GM12878 (cell line): ENCODE measurements at regions not wholly inside any gene's neighbourhood (a gene's known extent, or its start where the extent isn't known, plus 50 kb on each side); places are given as distances from the start of the nearest gene placed in this dataset.

ENCODE experiments used
- ATAC-seq: fragments of 200-7000 bp; cut with Tn5 transposase; 3 replicates; pipeline ENCODE4 v1.9.1; 2020; ENCODE audit warnings: mild to moderate bottlenecking, moderate library complexity
- BruUV-seq: library from RNA; stranded (reverse); fragments of 400-500 nt; replicated peaks from 2 replicates; lab custom pipeline; 2021; lab: Mats Ljungman, UMichigan
- CTCF ChIA-PET: fragments of 300-600 bp; sonication (Branson Sonifier 250); formaldehyde crosslinking; extraction: SDS; loops from one replicate; lab custom pipeline; 2021; ENCODE audit warnings: inconsistent platforms; lab: Yijun Ruan, JAX
- POLR2A ChIA-PET: fragments of 350-600 bp; formaldehyde crosslinking; extraction: SDS; loops from one replicate; lab custom pipeline; 2021; ENCODE audit warnings: inconsistent platforms; lab: Charles Lee
- RAD21 ChIA-PET: fragments of 300-600 bp; sonication (Branson Sonifier 250); formaldehyde crosslinking; loops from one replicate; lab custom pipeline; 2023; ENCODE audit warnings: antibody characterized with exemption; ENCODE audit not compliant: unreplicated experiment; lab: Charles Lee
- SMC1A ChIA-PET: fragments of 300-600 bp; sonication (Branson Sonifier 250); formaldehyde crosslinking; loops from one replicate; lab custom pipeline; 2023; ENCODE audit not compliant: unreplicated experiment, uncharacterized antibody; lab: Charles Lee
- DNase-seq: peaks from one replicate; pipeline ENCODE4 v3.0.0-alpha.2; 2011; ENCODE audit warnings: low read depth, low spot score
- FAIRE-seq: peaks from 3 replicates; lab custom pipeline; 2011; peaks lifted over from hg19 to GRCh38; lab: Jason Lieb, UNC
- H2AFZ ChIP-seq: 2 replicates; pipeline ENCODE4 v1.6.0; 2011; ENCODE audit warnings: low read depth, low read length, control low read depth; ENCODE audit not compliant: control insufficient read depth
- H3K27ac ChIP-seq: 2 replicates; pipeline ENCODE4 v1.5.1; 2011; ENCODE audit warnings: control low read depth; ENCODE audit not compliant: control insufficient read depth, insufficient read depth
- H3K27me3 ChIP-seq, 2 experiments: replicated peaks in 1 of 2; 2 replicates each; pipeline versions ENCODE4 v1.6.0 to v1.6.1; 2011; ENCODE audit warnings: low read length in 1 of 2; ENCODE audit not compliant: control insufficient read depth in 2 of 2, insufficient read depth in 2 of 2
- H3K36me3 ChIP-seq, 2 experiments: 2 replicates each; pipeline ENCODE4 v1.5.1; 2011; ENCODE audit warnings: low read length in 1 of 2; ENCODE audit not compliant: control insufficient read depth in 2 of 2, insufficient read depth in 2 of 2
- H3K4me1 ChIP-seq: 2 replicates; pipeline ENCODE4 v1.6.1; 2011; ENCODE audit warnings: mild to moderate bottlenecking, low read length, moderate library complexity, mixed read lengths; ENCODE audit not compliant: control insufficient read depth, insufficient read depth
- H3K4me2 ChIP-seq: 2 replicates; pipeline ENCODE4 v1.6.0; 2011; ENCODE audit warnings: control low read depth; ENCODE audit not compliant: control insufficient read depth, insufficient read depth
- H3K4me3 ChIP-seq: fragments of 200-600 bp; sonication (generic); 2 replicates; pipeline ENCODE4 v1.5.1; 2016
- H3K79me2 ChIP-seq: 2 replicates; pipeline ENCODE4 v1.6.0; 2011; ENCODE audit warnings: low read length; ENCODE audit not compliant: control insufficient read depth, insufficient read depth
- H3K9ac ChIP-seq: 2 replicates; pipeline ENCODE4 v1.8.0; 2011; ENCODE audit warnings: low read length, control low read depth, mixed read lengths; ENCODE audit not compliant: control insufficient read depth, insufficient read depth
- H3K9me3 ChIP-seq: replicated peaks from 3 replicates; pipeline ENCODE4 v1.5.1; 2011; ENCODE audit warnings: mild to moderate bottlenecking, low read length; ENCODE audit not compliant: control insufficient read depth, insufficient read depth
- H4K20me1 ChIP-seq: 2 replicates; pipeline ENCODE4 v1.6.0; 2011; ENCODE audit not compliant: control insufficient read depth, insufficient read depth
- ASH2L ChIP-seq: fragments of 300-600, 200-600 bp; sonication (generic); IDR thresholded peaks from 2 replicates; pipeline ENCODE4 v1.6.1; 2017; ENCODE audit warnings: low read depth, mild to moderate bottlenecking, borderline replicate concordance
- BCL11A ChIP-seq: IDR thresholded peaks from 2 replicates; pipeline ENCODE4 v1.6.1; 2011; ENCODE audit warnings: low read depth, low read length
- CHD2 ChIP-seq: IDR thresholded peaks from 2 replicates; pipeline ENCODE4 v1.6.1; 2011; ENCODE audit warnings: low read depth, low read length, improper control_type of control experiment, borderline replicate concordance
- DPF2 ChIP-seq: fragments of 450-650 bp; IDR thresholded peaks from 2 replicates; pipeline ENCODE4 v1.6.1; 2017; ENCODE audit warnings: mild to moderate bottlenecking
- FOXM1 ChIP-seq: IDR thresholded peaks from 2 replicates; pipeline ENCODE4 v1.6.1; 2012; ENCODE audit warnings: low read depth, mild to moderate bottlenecking, inconsistent platforms, low read length, moderate library complexity
- KLF5 ChIP-seq: fragments of 450-650 bp; IDR thresholded peaks from 2 replicates; pipeline ENCODE4 v1.6.1; 2014; ENCODE audit warnings: mild to moderate bottlenecking; ENCODE audit not compliant: partially characterized antibody
- LARP7 ChIP-seq: fragments of 450-650 bp; IDR thresholded peaks from 2 replicates; pipeline ENCODE4 v1.6.1; 2017; ENCODE audit warnings: mild to moderate bottlenecking
- MAX ChIP-seq: IDR thresholded peaks from 2 replicates; pipeline ENCODE4 v1.6.1; 2012; ENCODE audit warnings: low read depth, low read length, improper control_type of control experiment
- MTA2 ChIP-seq: fragments of 450-650 bp; IDR thresholded peaks from 2 replicates; pipeline ENCODE4 v1.6.1; 2016; ENCODE audit warnings: low read depth, mild to moderate bottlenecking, moderate library complexity
- NBN ChIP-seq: fragments of 450-650 bp; IDR thresholded peaks from 2 replicates; pipeline ENCODE4 v1.6.1; 2016
- RBBP5 ChIP-seq: fragments of 200-600 bp; sonication (generic); conservative IDR thresholded peaks from 2 replicates; pipeline ENCODE4 v1.6.1; 2016
- RUNX3 ChIP-seq: IDR thresholded peaks from 2 replicates; pipeline ENCODE4 v1.6.1; 2012; ENCODE audit warnings: low read length, inconsistent platforms
- SIN3A ChIP-seq: IDR thresholded peaks from 2 replicates; pipeline ENCODE4 v1.6.1; 2012; ENCODE audit warnings: low read depth, low read length, improper control_type of control experiment
- SPI1 ChIP-seq: IDR thresholded peaks from 2 replicates; pipeline ENCODE4 v1.6.1; 2011; ENCODE audit warnings: low read depth, mild to moderate bottlenecking, low read length, moderate library complexity, borderline replicate concordance; ENCODE audit not compliant: insufficient read depth
- USF2 ChIP-seq: IDR thresholded peaks from 2 replicates; pipeline ENCODE4 v1.6.1; 2011; ENCODE audit warnings: low read depth, low read length, improper control_type of control experiment, borderline replicate concordance
- ZBTB40 ChIP-seq: fragments of 450-650 bp; IDR thresholded peaks from 2 replicates; pipeline ENCODE4 v1.6.1; 2016; ENCODE audit warnings: mild to moderate bottlenecking, moderate library complexity, borderline replicate concordance
- in situ Hi-C: fragments of 300-500 bp; cut with MboI; formaldehyde crosslinking; loops from 9 replicates; pipeline ENCODE4 v1.14.3; 2018; ENCODE audit warnings: mixed read lengths
- intact Hi-C: fragments of 100-400 bp; cut with micrococcal nuclease; formaldehyde crosslinking; loops from one replicate; pipeline ENCODE4 v1.14.2; 2022; ENCODE audit not compliant: unreplicated experiment

- TF ChIP-seq USF2, result no peak
Measured at GRCh38 chr12:76158518-76159321, 74.2 kb upstream of the NAP1L1 start (continued).

GRCh38 chr12:76156726-76157125, 72.2 kb upstream of the NAP1L1 start:
- no peak for ATAC-seq
- CTCF ChIA-PET, result interaction anchor here (0.6 to 2.0 kb wide), 6 partner anchors 12 to 1090 kb away, joined by 3 to 5 read pairs (median 3); no protein-coding TSS in a partner anchor
- no peaks in the 10 kb centered on the region for H3K36me3 ChIP-seq
- H4K20me1 ChIP-seq, result no peaks in the 10 kb centered on the region
- POLR2A ChIA-PET, result no interaction called here
- no peak overlapping the region for H3K27ac ChIP-seq
- BruUV-seq, result no TSS peak
- no peak overlapping the region for H3K4me2 ChIP-seq
- H3K4me3 ChIP-seq, result no peak overlapping the region
- intact Hi-C loops, result loop anchor here (5.0 to 10.0 kb wide), 3 partner anchors 301 to 822 kb away; partner anchors contain the start of genes CAPS2, GLIPR1L1 and OSBPL8
- FAIRE-seq, result no peak
- no peak for DNase-seq
- H3K27me3 ChIP-seq, result no peaks in the 10 kb centered on the region
- H3K9me3 ChIP-seq, result peaks cover 3% of the 10 kb centered on the region; the same call in 2 of the 3 replicates
- no peaks in the 10 kb centered on the region for H3K79me2 ChIP-seq
- no peak for TF ChIP-seq SPI1
- TF ChIP-seq LARP7, result no peak
- no peak for TF ChIP-seq FOXM1
- TF ChIP-seq NBN, result no peak
- TF ChIP-seq MAX, result no peak
- no peak for TF ChIP-seq CHD2
- no peak for TF ChIP-seq DPF2
- no peak for TF ChIP-seq RUNX3
- no peak for TF ChIP-seq KLF5
- no peak for TF ChIP-seq ASH2L
- no peak for TF ChIP-seq RBBP5
- TF ChIP-seq ZBTB40, result no peak
- TF ChIP-seq SIN3A, result no peak
- TF ChIP-seq BCL11A, result no peak
- no peak for TF ChIP-seq MTA2
- in situ Hi-C loops, result loop anchor here (5.0 kb wide), 1 partner anchor 69 kb away; no protein-coding TSS in a partner anchor
- SMC1A ChIA-PET, result interaction anchor here (0.8 to 2.6 kb wide), 6 partner anchors 13 to 117 kb away, joined by 3 to 20 read pairs (median 3); no protein-coding TSS in a partner anchor
- RAD21 ChIA-PET, result interaction anchor here (1.4 to 1.6 kb wide), 2 partner anchors 15 to 16 kb away, joined by 3 read pairs; no protein-coding TSS in a partner anchor
- H3K9ac ChIP-seq, result no peak overlapping the region
- H3K4me1 ChIP-seq, result peaks cover 17% of the 10 kb centered on the region
- H2AFZ ChIP-seq, result no peak overlapping the region
